ENCODE measurements at regions not wholly inside any gene's neighbourhood (a gene's known extent, or its start where the extent isn't known, plus 50 kb on each side); places are given as distances from the start of the nearest gene placed in this dataset.
"Not testable (repeated sequence)": the region's sequence is repeated elsewhere in the genome, so short reads cannot be mapped to it uniquely, and the experiment has no call there.

DNA sequence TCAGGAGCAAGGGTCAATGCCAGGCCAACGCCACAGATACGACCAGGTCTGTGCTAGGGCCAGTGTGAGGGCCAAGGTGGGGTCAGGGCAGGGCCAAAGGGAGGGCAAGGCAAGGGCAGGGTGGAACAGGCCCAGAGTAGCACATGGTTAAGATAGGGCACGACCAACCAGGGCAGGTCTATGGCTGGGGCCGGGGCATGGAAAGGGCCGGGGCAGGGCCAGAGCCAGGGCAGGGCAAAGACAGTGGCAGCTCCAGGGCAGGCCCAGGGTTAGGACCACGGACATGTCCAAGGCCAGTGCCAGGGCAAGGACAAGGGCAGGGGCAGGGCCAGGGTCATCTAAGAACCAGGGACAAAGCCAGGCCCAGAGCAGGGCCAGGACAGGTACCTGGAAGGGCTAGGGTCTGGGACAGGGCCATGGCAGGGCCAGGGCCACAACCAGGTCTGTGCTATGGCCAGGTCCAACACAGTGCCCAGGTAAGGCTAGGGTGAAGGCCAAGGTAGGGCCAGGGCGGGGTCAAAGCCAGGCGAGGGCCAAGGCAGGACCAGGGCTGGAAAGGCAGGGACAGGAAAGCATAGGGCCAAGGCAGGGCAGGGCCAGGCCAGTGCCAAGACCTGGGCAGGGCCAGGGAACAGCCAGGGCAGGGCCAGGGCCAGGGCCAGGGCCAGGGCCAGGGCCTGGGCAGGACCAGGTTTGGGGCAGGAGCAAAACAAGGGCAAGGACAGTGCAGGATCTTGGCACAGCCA is 404.7 kb downstream of the ZNF33B start:
- TF ChIP-seq ZNF274 (IDR thresholded peaks at IDR 0.05; ENCODE audit: low read depth, low read length); SUZ12 (IDR thresholded peaks at IDR 0.05; ENCODE audit: extremely low read depth, insufficient read depth, insufficient read length); YY1 (IDR thresholded peaks at IDR 0.05; ENCODE audit: insufficient read depth, insufficient read length): not testable (repeated sequence)
